DND-41 (cell line): ENCODE measurements at regions not wholly inside any gene's neighbourhood (a gene's known extent, or its start where the extent isn't known, plus 50 kb on each side); places are given as distances from the start of the nearest gene placed in this dataset.

Source experiments
- ATAC-seq: fragments of 200-7000 bp; cut with Tn5 transposase; 3 replicates; pipeline ENCODE4 v1.9.1; 2021; ENCODE audit warnings: low read depth; ENCODE audit not compliant: insufficient read depth
- DNase-seq: peaks from one replicate; pipeline ENCODE4 v3.0.0-alpha.2; 2020
- H2AFZ ChIP-seq: 2 replicates; pipeline ENCODE4 v1.6.0; 2012; ENCODE audit warnings: low read depth, low read length
- H3K27ac ChIP-seq: 2 replicates; pipeline ENCODE4 v1.5.1; 2012; ENCODE audit warnings: low read length, inconsistent platforms
- H3K27me3 ChIP-seq: fragments of 200-600 bp; sonication (generic); 2 replicates; pipeline ENCODE4 v1.6.0; 2012; ENCODE audit warnings: low read length, mild to moderate bottlenecking, inconsistent platforms; ENCODE audit not compliant: insufficient read depth, poor library complexity
- H3K36me3 ChIP-seq: 2 replicates; pipeline ENCODE4 v1.5.1; 2012; ENCODE audit warnings: low read length, inconsistent platforms; ENCODE audit not compliant: insufficient read depth
- H3K4me1 ChIP-seq: 2 replicates; pipeline ENCODE4 v1.5.1; 2012; ENCODE audit warnings: mild to moderate bottlenecking, low read length; ENCODE audit not compliant: insufficient read depth
- H3K4me2 ChIP-seq: 2 replicates; pipeline ENCODE4 v1.6.0; 2012; ENCODE audit warnings: mild to moderate bottlenecking, moderate library complexity, low read length, inconsistent platforms; ENCODE audit not compliant: insufficient read depth
- H3K4me3 ChIP-seq, 2 experiments: fragments of 200-600 bp in 1 of 2; shearing (Covaris generic) in 1 of 2; 2 replicates each; pipeline ENCODE4 v1.5.1; 2012 to 2016; ENCODE audit warnings: inconsistent platforms in 2 of 2, low read length in 2 of 2, mild to moderate bottlenecking in 2 of 2, low read depth in 1 of 2, moderate library complexity in 1 of 2
- H3K79me2 ChIP-seq: 2 replicates; pipeline ENCODE4 v1.6.0; 2012; ENCODE audit warnings: low read length, inconsistent platforms; ENCODE audit not compliant: insufficient read depth
- H3K9ac ChIP-seq: 2 replicates; pipeline ENCODE4 v1.6.0; 2012; ENCODE audit warnings: low read depth, mild to moderate bottlenecking, inconsistent platforms, low read length, moderate library complexity
- H3K9me3 ChIP-seq: 2 replicates; pipeline ENCODE4 v1.5.1; 2012; ENCODE audit warnings: low read length, moderate library complexity, mild to moderate bottlenecking, inconsistent platforms; ENCODE audit not compliant: insufficient read depth, severe bottlenecking
- H4K20me1 ChIP-seq: 2 replicates; pipeline ENCODE4 v1.6.0; 2012; ENCODE audit warnings: low read length; ENCODE audit not compliant: insufficient read depth
- CTCF ChIP-seq: IDR thresholded peaks from 2 replicates; pipeline ENCODE4 v1.5.1; 2012; ENCODE audit warnings: borderline replicate concordance, low read length, moderate library complexity, mild to moderate bottlenecking; ENCODE audit not compliant: poor library complexity, severe bottlenecking; ENCODE audit errors: extremely low read depth
- EZH2 ChIP-seq: IDR thresholded peaks from 3 replicates; pipeline ENCODE4 v1.6.1; 2012; ENCODE audit warnings: borderline replicate concordance, low read depth, mild to moderate bottlenecking, moderate library complexity, low read length, inconsistent platforms; ENCODE audit not compliant: severe bottlenecking

DNA sequence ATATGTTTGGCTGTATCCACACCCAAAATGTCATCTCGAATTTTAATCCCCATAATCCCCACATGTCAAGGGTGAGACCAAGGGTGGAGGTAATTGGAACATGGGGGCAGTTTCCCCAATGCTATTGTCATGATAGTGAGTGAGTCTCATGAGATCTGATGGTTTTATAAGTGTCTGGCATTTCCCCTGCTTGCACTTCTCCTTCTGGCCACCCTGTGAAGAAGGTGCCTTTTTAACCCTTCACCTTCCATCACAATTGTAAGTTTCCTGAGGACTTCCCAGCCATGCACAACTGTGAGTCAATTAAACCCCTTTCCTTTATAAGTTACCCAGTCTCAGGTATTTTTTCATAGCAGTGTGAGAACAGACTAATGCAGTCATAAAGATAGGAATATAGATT is 216.7 kb upstream of the SSTR1 start:
- Histone ChIP-seq H3K9ac (no peak overlapping the region), H3K79me2 (no peaks in the 10 kb centered on the region), H3K36me3 (no peaks in the 10 kb centered on the region), H3K4me1 (peaks cover 12% of the 10 kb centered on the region), H4K20me1 (no peaks in the 10 kb centered on the region), H3K27me3 (no peaks in the 10 kb centered on the region), H2AFZ (no peak overlapping the region), H3K27ac (no peak overlapping the region), H3K4me2 (no peak overlapping the region), H3K9me3 (no peaks in the 10 kb centered on the region), H3K4me3 (no peak overlapping the region)
- ATAC-seq (no peak), DNase-seq (no peak)
- TF ChIP-seq EZH2 = no peak
- no peak for TF ChIP-seq CTCF

DNA sequence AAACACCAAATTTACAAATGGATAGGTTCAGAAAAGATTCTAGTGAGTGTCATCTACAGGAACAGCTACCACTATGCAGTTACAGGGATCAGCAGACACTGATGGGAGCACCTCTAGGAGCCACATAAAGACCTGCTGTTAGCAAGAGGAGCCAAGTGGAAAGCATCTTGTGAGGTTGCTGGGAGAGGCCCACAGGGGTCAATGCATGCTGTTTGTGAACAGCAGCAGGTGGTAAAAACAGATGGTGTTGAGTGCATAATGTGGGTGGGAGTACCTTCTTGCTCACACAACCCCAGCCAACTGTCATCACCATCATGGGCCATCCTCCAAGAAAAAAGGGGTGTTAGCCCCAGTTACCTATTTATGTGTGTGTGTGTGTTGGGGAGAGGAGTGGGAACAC is 215.2 kb upstream of the SSTR1 start:
- Histone ChIP-seq H3K4me2 (no peak overlapping the region), H3K9me3 (no peaks in the 10 kb centered on the region), H3K4me1 (peaks cover 9% of the 10 kb centered on the region), H3K27me3 (no peaks in the 10 kb centered on the region), H3K9ac (no peak overlapping the region), H3K27ac (no peak overlapping the region), H3K4me3 (no peak overlapping the region), H3K36me3 (no peaks in the 10 kb centered on the region), H2AFZ (peak overlapping the region; percentile 42; the same call in 1 of the 2 replicates), H3K79me2 (no peaks in the 10 kb centered on the region), H4K20me1 (no peaks in the 10 kb centered on the region)
- peak; percentile 49; the same call in 1 of the 3 replicates for ATAC-seq
- DNase-seq = no peak
- TF ChIP-seq EZH2 = no peak
- no peak for TF ChIP-seq CTCF

- peaks cover 9% of the 10 kb centered on the region for H3K4me1 ChIP-seq
- no peaks in the 10 kb centered on the region for H4K20me1 ChIP-seq
- no peaks in the 10 kb centered on the region for H3K9me3 ChIP-seq
- no peak overlapping the region for H3K4me2 ChIP-seq
- no peaks in the 10 kb centered on the region for H3K79me2 ChIP-seq
- no peak for ATAC-seq
- no peak overlapping the region for H3K4me3 ChIP-seq
- DNase-seq = no peak
- H3K27ac ChIP-seq = no peak overlapping the region
- H3K9ac ChIP-seq = no peak overlapping the region
- H2AFZ ChIP-seq = no peak overlapping the region
- no peaks in the 10 kb centered on the region for H3K36me3 ChIP-seq
- TF ChIP-seq EZH2 (no peak), CTCF (no peak)
- H3K27me3 ChIP-seq = no peaks in the 10 kb centered on the region
These were observed 212.8 kb upstream of the SSTR1 start for GRCh38 chr14:37994846-37995372.

GRCh38 chr14:37997017-37997416 is 210.7 kb upstream of the SSTR1 start:
- Histone ChIP-seq H3K27me3 (no peaks in the 10 kb centered on the region), H3K27ac (no peak overlapping the region), H3K4me2 (no peak overlapping the region), H3K9ac (no peak overlapping the region), H3K4me1 (peaks cover 7% of the 10 kb centered on the region), H3K79me2 (no peaks in the 10 kb centered on the region), H3K4me3 (no peak overlapping the region), H4K20me1 (no peaks in the 10 kb centered on the region), H3K9me3 (no peaks in the 10 kb centered on the region), H3K36me3 (no peaks in the 10 kb centered on the region), H2AFZ (no peak overlapping the region)
- no peak for ATAC-seq
- no peak for DNase-seq
- TF ChIP-seq EZH2 = no peak
- no peak for TF ChIP-seq CTCF
